Body of pancreas (tissue), 4 donors: ENCODE measurements at regions not wholly inside any gene's neighbourhood (a gene's known extent, or its start where the extent isn't known, plus 50 kb on each side); places are given as distances from the start of the nearest gene placed in this dataset.

Experiments
- CTCF ChIP-seq, 7 experiments: fragments of 450-650 bp in 4 of 7; fragments of 200-600 bp in 3 of 7; sonication (generic) in 3 of 7; IDR thresholded peaks; one replicate each; pipeline ENCODE4 v1.5.1; 2016 to 2019; ENCODE audit warnings: antibody characterized with exemption in 7 of 7
- POLR2A ChIP-seq, 3 donors: fragments of 450-650 bp; IDR thresholded peaks; one replicate each; pipeline ENCODE4 v1.6.1; 2016; ENCODE audit warnings: antibody characterized with exemption in 3 of 3, mild to moderate bottlenecking in 2 of 3

GRCh38 chr11:37459456-37459855 lies 861.4 kb upstream of the RAG2 start:
- TF ChIP-seq CTCF (IDR thresholded peaks at IDR 0.05) = no peak
- TF ChIP-seq POLR2A (IDR thresholded peaks at IDR 0.05) = no peak
